ENCODE measurements at regions not wholly inside any gene's neighbourhood (a gene's known extent, or its start where the extent isn't known, plus 50 kb on each side); places are given as distances from the start of the nearest gene placed in this dataset.

DNA sequence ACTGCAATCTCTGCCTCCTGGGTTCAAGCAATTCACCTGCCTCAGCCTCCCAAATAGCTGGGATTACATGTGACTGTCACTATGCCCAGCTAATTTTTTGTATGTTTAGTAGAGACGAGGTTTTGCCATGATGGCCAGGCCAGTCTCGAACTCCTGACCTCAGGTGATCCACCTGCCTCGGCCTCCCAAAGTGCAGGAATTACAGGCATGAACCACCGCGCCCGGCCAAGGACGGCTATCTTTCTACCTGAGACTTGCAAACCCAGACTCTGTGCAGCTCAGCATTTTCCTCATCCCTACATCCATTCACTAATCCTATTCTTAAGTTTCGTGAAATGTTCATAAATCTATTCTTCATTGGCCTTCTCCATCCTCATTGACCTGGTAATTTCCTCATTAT, 330.0 kb downstream of the ANTXR2 start:
- POLR2A ChIA-PET: no interaction called here

DNA sequence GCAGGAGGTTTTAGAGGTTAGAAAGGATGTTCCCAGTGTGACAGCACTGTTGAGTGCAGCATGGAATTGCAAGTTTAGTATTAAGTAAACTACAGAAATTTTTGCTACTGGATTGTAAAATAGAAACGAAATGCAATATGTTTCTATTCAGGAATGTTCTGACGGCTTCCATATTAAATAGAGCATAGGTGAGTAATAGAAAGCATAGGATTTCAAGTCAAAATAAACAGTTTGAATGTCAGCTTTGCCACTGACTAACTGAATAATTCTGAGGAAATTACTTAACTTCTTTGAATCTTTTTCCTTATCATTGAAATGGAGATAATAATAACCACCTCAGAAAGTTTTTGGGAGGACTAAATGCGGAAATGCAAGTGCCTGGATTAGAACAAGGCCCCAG, 331.9 kb upstream of the GK2 start:
- no peaks in the 10 kb centered on the region for H3K36me3 Mint-ChIP-seq
- H3K4me3 Mint-ChIP-seq: no peak overlapping the region
- no peaks in the 10 kb centered on the region for H3K27me3 Mint-ChIP-seq (ENCODE audit: low read depth)
- no peak for DNase-seq (ENCODE audit: low spot score)
- TF ChIP-seq SP1 (CRISPR knock-in tag; conservative IDR thresholded peaks at IDR 0.05): no peak
- TF ChIP-seq, protein P1, sequence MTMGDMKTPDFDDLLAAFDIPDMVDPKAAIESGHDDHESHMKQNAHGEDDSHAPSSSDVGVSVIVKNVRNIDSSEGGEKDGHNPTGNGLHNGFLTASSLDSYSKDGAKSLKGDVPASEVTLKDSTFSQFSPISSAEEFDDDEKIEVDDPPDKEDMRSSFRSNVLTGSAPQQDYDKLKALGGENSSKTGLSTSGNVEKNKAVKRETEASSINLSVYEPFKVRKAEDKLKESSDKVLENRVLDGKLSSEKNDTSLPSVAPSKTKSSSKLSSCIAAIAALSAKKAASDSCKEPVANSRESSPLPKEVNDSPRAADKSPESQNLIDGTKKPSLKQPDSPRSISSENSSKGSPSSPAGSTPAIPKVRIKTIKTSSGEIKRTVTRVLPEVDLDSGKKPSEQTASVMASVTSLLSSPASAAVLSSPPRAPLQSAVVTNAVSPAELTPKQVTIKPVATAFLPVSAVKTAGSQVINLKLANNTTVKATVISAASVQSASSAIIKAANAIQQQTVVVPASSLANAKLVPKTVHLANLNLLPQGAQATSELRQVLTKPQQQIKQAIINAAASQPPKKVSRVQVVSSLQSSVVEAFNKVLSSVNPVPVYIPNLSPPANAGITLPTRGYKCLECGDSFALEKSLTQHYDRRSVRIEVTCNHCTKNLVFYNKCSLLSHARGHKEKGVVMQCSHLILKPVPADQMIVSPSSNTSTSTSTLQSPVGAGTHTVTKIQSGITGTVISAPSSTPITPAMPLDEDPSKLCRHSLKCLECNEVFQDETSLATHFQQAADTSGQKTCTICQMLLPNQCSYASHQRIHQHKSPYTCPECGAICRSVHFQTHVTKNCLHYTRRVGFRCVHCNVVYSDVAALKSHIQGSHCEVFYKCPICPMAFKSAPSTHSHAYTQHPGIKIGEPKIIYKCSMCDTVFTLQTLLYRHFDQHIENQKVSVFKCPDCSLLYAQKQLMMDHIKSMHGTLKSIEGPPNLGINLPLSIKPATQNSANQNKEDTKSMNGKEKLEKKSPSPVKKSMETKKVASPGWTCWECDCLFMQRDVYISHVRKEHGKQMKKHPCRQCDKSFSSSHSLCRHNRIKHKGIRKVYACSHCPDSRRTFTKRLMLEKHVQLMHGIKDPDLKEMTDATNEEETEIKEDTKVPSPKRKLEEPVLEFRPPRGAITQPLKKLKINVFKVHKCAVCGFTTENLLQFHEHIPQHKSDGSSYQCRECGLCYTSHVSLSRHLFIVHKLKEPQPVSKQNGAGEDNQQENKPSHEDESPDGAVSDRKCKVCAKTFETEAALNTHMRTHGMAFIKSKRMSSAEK (CRISPR knock-in tag; IDR thresholded peaks at IDR 0.05; ENCODE audit: borderline replicate concordance): no peak
- TF ChIP-seq, protein P2, sequence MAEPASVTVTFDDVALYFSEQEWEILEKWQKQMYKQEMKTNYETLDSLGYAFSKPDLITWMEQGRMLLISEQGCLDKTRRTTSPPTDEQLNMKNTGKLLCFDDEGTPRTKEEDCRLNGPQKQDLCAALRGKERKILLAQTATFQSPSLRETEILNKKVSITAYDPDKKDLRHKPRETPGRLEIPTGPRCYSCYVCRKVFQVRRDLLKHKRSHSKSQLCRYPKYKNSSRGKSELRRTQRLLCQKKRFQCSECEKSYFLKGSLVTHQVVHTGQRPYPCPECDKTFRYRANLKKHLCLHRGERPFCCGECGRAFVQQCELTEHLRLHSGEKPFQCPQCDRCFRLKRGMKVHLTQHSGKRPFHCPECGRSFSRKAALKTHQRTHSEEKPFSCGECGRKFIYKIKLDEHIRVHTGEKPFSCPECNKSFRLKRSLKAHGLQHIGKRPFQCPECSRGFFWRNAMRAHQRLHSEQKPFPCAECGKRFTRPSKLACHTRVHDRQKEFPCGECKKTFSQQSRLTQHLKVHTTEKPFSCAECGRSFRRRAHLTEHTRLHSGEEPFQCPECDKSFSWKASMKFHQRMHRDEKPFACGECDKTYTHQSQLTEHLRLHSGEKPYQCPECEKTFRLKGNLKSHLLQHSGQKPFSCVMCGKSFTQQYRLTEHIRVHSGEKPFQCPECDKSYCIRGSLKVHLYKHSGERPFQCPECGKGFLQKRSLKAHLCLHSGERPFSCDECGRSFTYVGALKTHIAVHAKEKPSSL (CRISPR knock-in tag; conservative IDR thresholded peaks at IDR 0.05): no peak
- no peak for TF ChIP-seq ZNF671 (CRISPR knock-in tag; IDR thresholded peaks at IDR 0.05)
- TF ChIP-seq, protein P3, sequence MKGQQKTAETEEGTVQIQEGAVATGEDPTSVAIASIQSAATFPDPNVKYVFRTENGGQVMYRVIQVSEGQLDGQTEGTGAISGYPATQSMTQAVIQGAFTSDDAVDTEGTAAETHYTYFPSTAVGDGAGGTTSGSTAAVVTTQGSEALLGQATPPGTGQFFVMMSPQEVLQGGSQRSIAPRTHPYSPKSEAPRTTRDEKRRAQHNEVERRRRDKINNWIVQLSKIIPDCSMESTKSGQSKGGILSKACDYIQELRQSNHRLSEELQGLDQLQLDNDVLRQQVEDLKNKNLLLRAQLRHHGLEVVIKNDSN (CRISPR knock-in tag; IDR thresholded peaks at IDR 0.05): no peak
- no peak for TF ChIP-seq TP53 (CRISPR knock-in tag; IDR thresholded peaks at IDR 0.05)
- no peak for TF ChIP-seq GTF2I (CRISPR knock-in tag; conservative IDR thresholded peaks at IDR 0.05)
- TF ChIP-seq, protein P4, sequence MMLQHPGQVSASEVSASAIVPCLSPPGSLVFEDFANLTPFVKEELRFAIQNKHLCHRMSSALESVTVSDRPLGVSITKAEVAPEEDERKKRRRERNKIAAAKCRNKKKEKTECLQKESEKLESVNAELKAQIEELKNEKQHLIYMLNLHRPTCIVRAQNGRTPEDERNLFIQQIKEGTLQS (CRISPR knock-in tag; conservative IDR thresholded peaks at IDR 0.05): no peak
- no peak for ATAC-seq
- ChIA-PET POLR2A (no interaction called here), CTCF (no interaction called here)
- H3K4me1 Mint-ChIP-seq: peaks cover 14% of the 10 kb centered on the region
- no peak overlapping the region for H3K27ac Mint-ChIP-seq
- no peaks in the 10 kb centered on the region for H3K9me3 Mint-ChIP-seq

More for the DNA sequence above, 330.0 kb downstream of the ANTXR2 start:
- Mint-ChIP-seq H3K27ac (no peak overlapping the region), H3K9me3 (no peaks in the 10 kb centered on the region), H3K4me3 (no peak overlapping the region), H3K27me3 (ENCODE audit: low read depth) (no peaks in the 10 kb centered on the region), H3K4me1 (peaks cover 14% of the 10 kb centered on the region), H3K36me3 (no peaks in the 10 kb centered on the region)
- DNase-seq (ENCODE audit: low spot score) (no peak), ATAC-seq (no peak)
- TF ChIP-seq, protein P5, sequence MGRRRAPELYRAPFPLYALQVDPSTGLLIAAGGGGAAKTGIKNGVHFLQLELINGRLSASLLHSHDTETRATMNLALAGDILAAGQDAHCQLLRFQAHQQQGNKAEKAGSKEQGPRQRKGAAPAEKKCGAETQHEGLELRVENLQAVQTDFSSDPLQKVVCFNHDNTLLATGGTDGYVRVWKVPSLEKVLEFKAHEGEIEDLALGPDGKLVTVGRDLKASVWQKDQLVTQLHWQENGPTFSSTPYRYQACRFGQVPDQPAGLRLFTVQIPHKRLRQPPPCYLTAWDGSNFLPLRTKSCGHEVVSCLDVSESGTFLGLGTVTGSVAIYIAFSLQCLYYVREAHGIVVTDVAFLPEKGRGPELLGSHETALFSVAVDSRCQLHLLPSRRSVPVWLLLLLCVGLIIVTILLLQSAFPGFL (CRISPR knock-in tag; IDR thresholded peaks at IDR 0.05; ENCODE audit: borderline replicate concordance): no peak
- no peak for TF ChIP-seq HMGA2 (CRISPR knock-in tag; IDR thresholded peaks at IDR 0.05)
- TF ChIP-seq, protein P6, sequence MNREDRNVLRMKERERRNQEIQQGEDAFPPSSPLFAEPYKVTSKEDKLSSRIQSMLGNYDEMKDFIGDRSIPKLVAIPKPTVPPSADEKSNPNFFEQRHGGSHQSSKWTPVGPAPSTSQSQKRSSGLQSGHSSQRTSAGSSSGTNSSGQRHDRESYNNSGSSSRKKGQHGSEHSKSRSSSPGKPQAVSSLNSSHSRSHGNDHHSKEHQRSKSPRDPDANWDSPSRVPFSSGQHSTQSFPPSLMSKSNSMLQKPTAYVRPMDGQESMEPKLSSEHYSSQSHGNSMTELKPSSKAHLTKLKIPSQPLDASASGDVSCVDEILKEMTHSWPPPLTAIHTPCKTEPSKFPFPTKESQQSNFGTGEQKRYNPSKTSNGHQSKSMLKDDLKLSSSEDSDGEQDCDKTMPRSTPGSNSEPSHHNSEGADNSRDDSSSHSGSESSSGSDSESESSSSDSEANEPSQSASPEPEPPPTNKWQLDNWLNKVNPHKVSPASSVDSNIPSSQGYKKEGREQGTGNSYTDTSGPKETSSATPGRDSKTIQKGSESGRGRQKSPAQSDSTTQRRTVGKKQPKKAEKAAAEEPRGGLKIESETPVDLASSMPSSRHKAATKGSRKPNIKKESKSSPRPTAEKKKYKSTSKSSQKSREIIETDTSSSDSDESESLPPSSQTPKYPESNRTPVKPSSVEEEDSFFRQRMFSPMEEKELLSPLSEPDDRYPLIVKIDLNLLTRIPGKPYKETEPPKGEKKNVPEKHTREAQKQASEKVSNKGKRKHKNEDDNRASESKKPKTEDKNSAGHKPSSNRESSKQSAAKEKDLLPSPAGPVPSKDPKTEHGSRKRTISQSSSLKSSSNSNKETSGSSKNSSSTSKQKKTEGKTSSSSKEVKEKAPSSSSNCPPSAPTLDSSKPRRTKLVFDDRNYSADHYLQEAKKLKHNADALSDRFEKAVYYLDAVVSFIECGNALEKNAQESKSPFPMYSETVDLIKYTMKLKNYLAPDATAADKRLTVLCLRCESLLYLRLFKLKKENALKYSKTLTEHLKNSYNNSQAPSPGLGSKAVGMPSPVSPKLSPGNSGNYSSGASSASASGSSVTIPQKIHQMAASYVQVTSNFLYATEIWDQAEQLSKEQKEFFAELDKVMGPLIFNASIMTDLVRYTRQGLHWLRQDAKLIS (CRISPR knock-in tag; IDR thresholded peaks at IDR 0.05; ENCODE audit: borderline replicate concordance): no peak
- TF ChIP-seq, protein P7, sequence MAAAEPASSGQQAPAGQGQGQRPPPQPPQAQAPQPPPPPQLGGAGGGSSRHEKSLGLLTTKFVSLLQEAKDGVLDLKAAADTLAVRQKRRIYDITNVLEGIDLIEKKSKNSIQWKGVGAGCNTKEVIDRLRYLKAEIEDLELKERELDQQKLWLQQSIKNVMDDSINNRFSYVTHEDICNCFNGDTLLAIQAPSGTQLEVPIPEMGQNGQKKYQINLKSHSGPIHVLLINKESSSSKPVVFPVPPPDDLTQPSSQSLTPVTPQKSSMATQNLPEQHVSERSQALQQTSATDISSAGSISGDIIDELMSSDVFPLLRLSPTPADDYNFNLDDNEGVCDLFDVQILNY (CRISPR knock-in tag; IDR thresholded peaks at IDR 0.05): no peak
- CTCF ChIA-PET: no interaction called here
